Liver (tissue), 7 donors: ENCODE measurements at regions not wholly inside any gene's neighbourhood (a gene's known extent, or its start where the extent isn't known, plus 50 kb on each side); places are given as distances from the start of the nearest gene placed in this dataset.

Source experiments
- DNase-seq: peaks from one replicate; pipeline ENCODE4 v3.0.0-alpha.2; 2017; ENCODE audit warnings: low spot score
- H3K27ac ChIP-seq, 2 donors: one replicate each; pipeline ENCODE4 v1.7.0; 2013; ENCODE audit warnings: inconsistent platforms in 2 of 2, low read length in 2 of 2, control low read depth in 1 of 2, low read depth in 1 of 2, mild to moderate bottlenecking in 1 of 2
- H3K27me3 ChIP-seq, 4 donors: one replicate each; pipeline versions ENCODE4 v1.6.1 to v1.7.0; 2013; ENCODE audit warnings: low read length in 3 of 4, inconsistent platforms in 1 of 4, mild to moderate bottlenecking in 1 of 4, moderate library complexity in 1 of 4; ENCODE audit not compliant: control insufficient read depth in 4 of 4, insufficient read depth in 4 of 4
- H3K36me3 ChIP-seq, 4 donors: one replicate each; pipeline versions ENCODE4 v1.6.1 to v1.7.0; 2013; ENCODE audit warnings: low read length in 3 of 4, mild to moderate bottlenecking in 3 of 4, low read depth in 1 of 4, moderate library complexity in 1 of 4; ENCODE audit not compliant: control insufficient read depth in 4 of 4, insufficient read depth in 3 of 4
- H3K4me1 ChIP-seq, 4 donors: one replicate each; pipeline versions ENCODE4 v1.6.1 to v1.7.0; 2013; ENCODE audit warnings: low read length in 3 of 4, mild to moderate bottlenecking in 3 of 4, moderate library complexity in 1 of 4; ENCODE audit not compliant: control insufficient read depth in 4 of 4, insufficient read depth in 4 of 4
- H3K4me3 ChIP-seq, 3 donors: one replicate each; pipeline versions ENCODE4 v1.6.1 to v1.7.0; 2013; ENCODE audit warnings: low read length in 3 of 3, control low read depth in 1 of 3, low read depth in 1 of 3, mild to moderate bottlenecking in 1 of 3
- H3K9ac ChIP-seq, 2 donors: one replicate each; pipeline ENCODE4 v1.7.0; 2013; ENCODE audit warnings: low read length in 2 of 2, mild to moderate bottlenecking in 2 of 2, moderate library complexity in 2 of 2, control low read depth in 1 of 2, low read depth in 1 of 2
- H3K9me3 ChIP-seq, 4 donors: one replicate each; pipeline versions ENCODE4 v1.6.1 to v1.7.0; 2013; ENCODE audit warnings: low read length in 3 of 4; ENCODE audit not compliant: control insufficient read depth in 4 of 4
- EGR1 ChIP-seq, 2 donors: IDR thresholded peaks; 2 replicates each; pipeline ENCODE4 v1.6.1; 2016 to 2018; ENCODE audit warnings: antibody characterized with exemption in 2 of 2, low read depth in 2 of 2
- FOXA1 ChIP-seq: IDR thresholded peaks from 2 replicates; pipeline ENCODE4 v1.6.1; 2016; ENCODE audit warnings: antibody characterized with exemption
- FOXA2 ChIP-seq: IDR thresholded peaks from 2 replicates; pipeline ENCODE4 v1.6.1; 2016; ENCODE audit warnings: antibody characterized with exemption
- GABPA ChIP-seq, 2 donors: IDR thresholded peaks in 1 of 2; conservative IDR thresholded peaks in 1 of 2; 2 replicates each; pipeline ENCODE4 v1.6.1; 2016; ENCODE audit warnings: antibody characterized with exemption in 2 of 2, mild to moderate bottlenecking in 1 of 2, moderate library complexity in 1 of 2
- HNF4A ChIP-seq, 2 donors: conservative IDR thresholded peaks; 2 replicates each; pipeline ENCODE4 v1.6.1; 2016; ENCODE audit warnings: antibody characterized with exemption in 2 of 2, mild to moderate bottlenecking in 2 of 2
- HNF4G ChIP-seq: IDR thresholded peaks from 2 replicates; pipeline ENCODE4 v1.6.1; 2016; ENCODE audit warnings: antibody characterized with exemption
- JUND ChIP-seq, 2 donors: IDR thresholded peaks; 2 replicates each; pipeline ENCODE4 v1.6.1; 2016; ENCODE audit warnings: antibody characterized with exemption in 2 of 2
- NR2F2 ChIP-seq: IDR thresholded peaks from 2 replicates; pipeline ENCODE4 v1.6.1; 2016; ENCODE audit warnings: antibody characterized with exemption
- RAD21 ChIP-seq, 2 donors: IDR thresholded peaks; 2 replicates each; pipeline ENCODE4 v1.6.1; 2016; ENCODE audit warnings: antibody characterized with exemption in 2 of 2, mild to moderate bottlenecking in 2 of 2
- RXRA ChIP-seq, 2 donors: IDR thresholded peaks; 2 replicates each; pipeline ENCODE4 v1.6.1; 2017 to 2018; ENCODE audit warnings: antibody characterized with exemption in 2 of 2, mild to moderate bottlenecking in 1 of 2
- SP1 ChIP-seq: IDR thresholded peaks from 2 replicates; pipeline ENCODE4 v1.6.1; 2018; ENCODE audit warnings: antibody characterized with exemption, mild to moderate bottlenecking
- TAF1 ChIP-seq: conservative IDR thresholded peaks from 2 replicates; pipeline ENCODE4 v1.6.1; 2016; ENCODE audit warnings: antibody characterized with exemption, mild to moderate bottlenecking
- YY1 ChIP-seq: IDR thresholded peaks from 2 replicates; pipeline ENCODE4 v1.6.1; 2016; ENCODE audit warnings: antibody characterized with exemption, mild to moderate bottlenecking
- WGBS: extraction: QIAGEN DNeasy Blood & Tissue Kit; methylation state at CpG from one replicate; pipeline ENCODE4 v1.1.7; 2013; 5-methylcytosine and 5-hydroxymethylcytosine counted together
- TF ChIP-seq, protein P1 (sequence below): IDR thresholded peaks from 2 replicates; pipeline ENCODE4 v1.6.1; 2016; ENCODE audit warnings: antibody characterized with exemption
- TF ChIP-seq, protein P2 (sequence below): IDR thresholded peaks from 2 replicates; pipeline ENCODE4 v1.6.1; 2016; ENCODE audit warnings: antibody characterized with exemption
- TF ChIP-seq, protein P3 (sequence below): IDR thresholded peaks from 2 replicates; pipeline ENCODE4 v1.6.1; 2016; ENCODE audit warnings: antibody characterized with exemption
- TF ChIP-seq, protein P4 (sequence below): IDR thresholded peaks from 2 replicates; pipeline ENCODE4 v1.6.1; 2016; ENCODE audit warnings: antibody characterized with exemption, mild to moderate bottlenecking
- donor health status: healthy.
- donor health status: healthy.
- donor health status: healthy.
- donor health status: healthy.

DNA sequence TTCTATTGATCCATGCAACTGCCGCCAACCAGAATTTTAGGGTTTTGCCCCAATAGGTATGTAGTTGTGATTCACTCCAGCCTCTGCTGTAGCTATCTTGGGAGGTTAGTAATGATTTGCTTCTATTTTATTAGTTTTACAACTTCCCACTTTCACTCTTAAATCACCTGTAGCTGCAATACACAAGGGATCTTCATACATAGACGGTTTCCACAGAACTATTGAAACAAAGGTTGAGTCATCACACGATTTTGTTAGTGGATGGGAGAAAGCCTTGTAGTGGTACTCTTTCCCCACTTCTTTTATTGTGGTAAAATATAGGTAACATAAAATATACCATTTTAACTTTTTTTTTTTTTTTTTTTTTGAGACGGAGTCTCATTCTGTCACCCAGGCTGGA lies 104.2 kb upstream of the SPRED2 start:
- Histone ChIP-seq H3K27ac (no peak overlapping the region), H3K9me3 (no peaks in the 10 kb centered on the region), H3K4me1 (no peaks in the 10 kb centered on the region), H3K36me3 (no peaks in the 10 kb centered on the region), H3K9ac (no peak overlapping the region), H3K4me3 (no peak overlapping the region), H3K27me3 (no peaks in the 10 kb centered on the region)
- no peak for TF ChIP-seq HNF4A (conservative IDR thresholded peaks at IDR 0.05)
- TF ChIP-seq, protein P1, sequence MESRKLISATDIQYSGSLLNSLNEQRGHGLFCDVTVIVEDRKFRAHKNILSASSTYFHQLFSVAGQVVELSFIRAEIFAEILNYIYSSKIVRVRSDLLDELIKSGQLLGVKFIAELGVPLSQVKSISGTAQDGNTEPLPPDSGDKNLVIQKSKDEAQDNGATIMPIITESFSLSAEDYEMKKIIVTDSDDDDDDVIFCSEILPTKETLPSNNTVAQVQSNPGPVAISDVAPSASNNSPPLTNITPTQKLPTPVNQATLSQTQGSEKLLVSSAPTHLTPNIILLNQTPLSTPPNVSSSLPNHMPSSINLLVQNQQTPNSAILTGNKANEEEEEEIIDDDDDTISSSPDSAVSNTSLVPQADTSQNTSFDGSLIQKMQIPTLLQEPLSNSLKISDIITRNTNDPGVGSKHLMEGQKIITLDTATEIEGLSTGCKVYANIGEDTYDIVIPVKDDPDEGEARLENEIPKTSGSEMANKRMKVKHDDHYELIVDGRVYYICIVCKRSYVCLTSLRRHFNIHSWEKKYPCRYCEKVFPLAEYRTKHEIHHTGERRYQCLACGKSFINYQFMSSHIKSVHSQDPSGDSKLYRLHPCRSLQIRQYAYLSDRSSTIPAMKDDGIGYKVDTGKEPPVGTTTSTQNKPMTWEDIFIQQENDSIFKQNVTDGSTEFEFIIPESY = no peak
- TF ChIP-seq RAD21 (IDR thresholded peaks at IDR 0.05) = no peak
- TF ChIP-seq, protein P2, sequence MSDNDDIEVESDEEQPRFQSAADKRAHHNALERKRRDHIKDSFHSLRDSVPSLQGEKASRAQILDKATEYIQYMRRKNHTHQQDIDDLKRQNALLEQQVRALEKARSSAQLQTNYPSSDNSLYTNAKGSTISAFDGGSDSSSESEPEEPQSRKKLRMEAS = no peak
- no peak for TF ChIP-seq FOXA2
- TF ChIP-seq, protein P3, sequence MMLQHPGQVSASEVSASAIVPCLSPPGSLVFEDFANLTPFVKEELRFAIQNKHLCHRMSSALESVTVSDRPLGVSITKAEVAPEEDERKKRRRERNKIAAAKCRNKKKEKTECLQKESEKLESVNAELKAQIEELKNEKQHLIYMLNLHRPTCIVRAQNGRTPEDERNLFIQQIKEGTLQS = no peak
- TF ChIP-seq RXRA (IDR thresholded peaks at IDR 0.05) = no peak
- no peak for TF ChIP-seq JUND (IDR thresholded peaks at IDR 0.05)
- no peak for TF ChIP-seq NR2F2
- TF ChIP-seq EGR1 (IDR thresholded peaks at IDR 0.05; ENCODE audit: low read depth in 2 of 2) = no peak
- no peak for TF ChIP-seq HNF4G
- no peak for TF ChIP-seq TAF1
- TF ChIP-seq, protein P4, sequence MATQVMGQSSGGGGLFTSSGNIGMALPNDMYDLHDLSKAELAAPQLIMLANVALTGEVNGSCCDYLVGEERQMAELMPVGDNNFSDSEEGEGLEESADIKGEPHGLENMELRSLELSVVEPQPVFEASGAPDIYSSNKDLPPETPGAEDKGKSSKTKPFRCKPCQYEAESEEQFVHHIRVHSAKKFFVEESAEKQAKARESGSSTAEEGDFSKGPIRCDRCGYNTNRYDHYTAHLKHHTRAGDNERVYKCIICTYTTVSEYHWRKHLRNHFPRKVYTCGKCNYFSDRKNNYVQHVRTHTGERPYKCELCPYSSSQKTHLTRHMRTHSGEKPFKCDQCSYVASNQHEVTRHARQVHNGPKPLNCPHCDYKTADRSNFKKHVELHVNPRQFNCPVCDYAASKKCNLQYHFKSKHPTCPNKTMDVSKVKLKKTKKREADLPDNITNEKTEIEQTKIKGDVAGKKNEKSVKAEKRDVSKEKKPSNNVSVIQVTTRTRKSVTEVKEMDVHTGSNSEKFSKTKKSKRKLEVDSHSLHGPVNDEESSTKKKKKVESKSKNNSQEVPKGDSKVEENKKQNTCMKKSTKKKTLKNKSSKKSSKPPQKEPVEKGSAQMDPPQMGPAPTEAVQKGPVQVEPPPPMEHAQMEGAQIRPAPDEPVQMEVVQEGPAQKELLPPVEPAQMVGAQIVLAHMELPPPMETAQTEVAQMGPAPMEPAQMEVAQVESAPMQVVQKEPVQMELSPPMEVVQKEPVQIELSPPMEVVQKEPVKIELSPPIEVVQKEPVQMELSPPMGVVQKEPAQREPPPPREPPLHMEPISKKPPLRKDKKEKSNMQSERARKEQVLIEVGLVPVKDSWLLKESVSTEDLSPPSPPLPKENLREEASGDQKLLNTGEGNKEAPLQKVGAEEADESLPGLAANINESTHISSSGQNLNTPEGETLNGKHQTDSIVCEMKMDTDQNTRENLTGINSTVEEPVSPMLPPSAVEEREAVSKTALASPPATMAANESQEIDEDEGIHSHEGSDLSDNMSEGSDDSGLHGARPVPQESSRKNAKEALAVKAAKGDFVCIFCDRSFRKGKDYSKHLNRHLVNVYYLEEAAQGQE = no peak
- no peak for TF ChIP-seq SP1
- TF ChIP-seq FOXA1 = no peak
- 88% methylated on average over 4 of the region's 4 CpGs for WGBS
- DNase-seq = no peak

DNA sequence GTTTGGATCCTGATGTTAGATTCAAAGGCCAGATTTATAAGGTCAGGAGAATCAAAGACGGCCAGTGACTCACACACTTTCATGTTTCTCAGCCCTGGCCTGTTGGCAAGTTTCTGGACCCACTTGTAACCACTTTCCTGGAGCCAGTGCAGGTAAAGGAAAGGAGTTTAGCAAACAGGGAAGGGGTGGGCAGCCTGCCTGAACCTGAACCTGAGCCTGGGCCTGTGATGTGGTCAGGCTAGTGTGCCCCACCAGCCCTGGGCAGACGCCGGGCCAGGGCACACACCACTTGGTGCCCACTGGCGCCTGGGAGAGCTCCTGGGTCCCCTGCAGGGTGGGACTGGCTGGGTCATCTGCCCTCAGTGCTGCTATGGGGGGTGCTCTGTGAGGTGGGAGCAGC lies 100.5 kb upstream of the SPRED2 start:
- Histone ChIP-seq H3K27me3 (no peaks in the 10 kb centered on the region), H3K4me3 (no peak overlapping the region), H3K4me1 (no peaks in the 10 kb centered on the region), H3K36me3 (no peaks in the 10 kb centered on the region), H3K9me3 (no peaks in the 10 kb centered on the region), H3K27ac (no peak overlapping the region), H3K9ac (no peak overlapping the region)
- 95% methylated on average over 4 of the region's 4 CpGs for WGBS
- no peak for DNase-seq
- no peak for TF ChIP-seq RAD21 (IDR thresholded peaks at IDR 0.05)
- no peak for TF ChIP-seq YY1
- TF ChIP-seq GABPA (IDR thresholded peaks at IDR 0.05 in 1 of 2, conservative IDR thresholded peaks at IDR 0.05 in 1 of 2) = no peak
- no peak for TF ChIP-seq TAF1
- TF ChIP-seq, protein P4 = no peak
- TF ChIP-seq, protein P2 = no peak
- no peak for TF ChIP-seq JUND (IDR thresholded peaks at IDR 0.05)
- TF ChIP-seq RXRA (IDR thresholded peaks at IDR 0.05) = no peak
- TF ChIP-seq HNF4A (conservative IDR thresholded peaks at IDR 0.05) = no peak
- TF ChIP-seq FOXA2 = no peak
- TF ChIP-seq, protein P3 = no peak
- TF ChIP-seq EGR1 (IDR thresholded peaks at IDR 0.05; ENCODE audit: low read depth in 2 of 2) = no peak
- TF ChIP-seq, protein P1 = no peak
- TF ChIP-seq FOXA1 = no peak
